ENCODE measurements at regions not wholly inside any gene's neighbourhood (a gene's known extent, or its start where the extent isn't known, plus 50 kb on each side); places are given as distances from the start of the nearest gene placed in this dataset.

GRCh38 chr3:141422961-141423582 is 54.8 kb downstream of the ZBTB38 start:
- in situ Hi-C loops (cut with MboI; ENCODE audit: low sequenced_read_pairs in 4 of 4) (loop anchor here in 1 of 4 donors (25.0 kb wide), 1 partner anchor 486 kb away; the partner anchor contains the start of gene SLC25A36), intact Hi-C loops (cut with DNase I; ENCODE audit: low total_unique reads) (no loop called here)
- Histone ChIP-seq H3K27me3 (no peaks in the 10 kb centered on the region), H3K9me3 (no peaks in the 10 kb centered on the region), H3K36me3 (peaks cover 0 to 10% of the 10 kb centered on the region in 2 donors), H3K4me3 (no peak overlapping the region), H3K27ac (peak overlapping the region; percentile 16 to 48 (median 32)), H3K4me1 (peaks cover 31 to 43% of the 10 kb centered on the region in 2 donors)
- TF ChIP-seq CTCF (IDR thresholded peaks at IDR 0.05 in 4 of 5, conservative IDR thresholded peaks at IDR 0.05 in 1 of 5) (no peak), POLR2A (IDR thresholded peaks at IDR 0.05) (no peak)
- DNase-seq = no peak
- ATAC-seq = no peak

GRCh38 chr3:141425523-141426233 is 57.4 kb downstream of the ZBTB38 start:
- no peak for ATAC-seq
- H3K4me3 ChIP-seq = no peak overlapping the region
- no peak for DNase-seq
- H3K27ac ChIP-seq = peak overlapping the region; percentile 82 to 96 (median 95)
- H3K36me3 ChIP-seq = no peaks in the 10 kb centered on the region
- TF ChIP-seq POLR2A (IDR thresholded peaks at IDR 0.05) (no peak), CTCF (IDR thresholded peaks at IDR 0.05 in 4 of 5, conservative IDR thresholded peaks at IDR 0.05 in 1 of 5) (no peak)
- intact Hi-C loops (cut with DNase I; ENCODE audit: low total_unique reads) = loop anchor here (1.0 kb wide), 1 partner anchor 8 kb away; no protein-coding TSS in a partner anchor
- H3K9me3 ChIP-seq = no peaks in the 10 kb centered on the region
- in situ Hi-C loops (cut with MboI; ENCODE audit: low sequenced_read_pairs in 4 of 4) = no loop called here
- H3K27me3 ChIP-seq = no peaks in the 10 kb centered on the region
- peaks cover 48 to 58% of the 10 kb centered on the region in 2 donors for H3K4me1 ChIP-seq

GRCh38 chr3:141426404-141427034 is 58.2 kb downstream of the ZBTB38 start:
- Histone ChIP-seq H3K27me3 (no peaks in the 10 kb centered on the region), H3K9me3 (no peaks in the 10 kb centered on the region), H3K36me3 (no peaks in the 10 kb centered on the region), H3K4me1 (peaks cover 52 to 62% of the 10 kb centered on the region in 2 donors), H3K27ac (peak overlapping the region; percentile 82 to 96 (median 95)), H3K4me3 (no peak overlapping the region)
- ATAC-seq = peak; percentile 52 to 61
- TF ChIP-seq POLR2A (IDR thresholded peaks at IDR 0.05) = no peak
- in situ Hi-C loops (cut with MboI; ENCODE audit: low sequenced_read_pairs in 4 of 4) = no loop called here
- DNase-seq = peak; percentile 79 to 83
- intact Hi-C loops (cut with DNase I; ENCODE audit: low total_unique reads) = no loop called here

GRCh38 chr3:141427764-141428163 is 59.1 kb upstream of the RASA2 start:
- Histone ChIP-seq H3K27me3 (no peaks in the 10 kb centered on the region), H3K27ac (peak overlapping the region; percentile 82 to 96 (median 95)), H3K4me1 (peaks cover 54 to 72% of the 10 kb centered on the region in 2 donors), H3K9me3 (no peaks in the 10 kb centered on the region), H3K4me3 (no peak overlapping the region), H3K36me3 (no peaks in the 10 kb centered on the region)
- intact Hi-C loops (cut with DNase I; ENCODE audit: low total_unique reads) (no loop called here), in situ Hi-C loops (cut with MboI; ENCODE audit: low sequenced_read_pairs in 4 of 4) (no loop called here)
- ATAC-seq (no peak), DNase-seq (no peak)
- TF ChIP-seq CTCF (IDR thresholded peaks at IDR 0.05 in 4 of 5, conservative IDR thresholded peaks at IDR 0.05 in 1 of 5) = no peak
- no peak for TF ChIP-seq POLR2A (IDR thresholded peaks at IDR 0.05)

Measured in gastrocnemius medialis (tissue), 4 donors.